ENCODE measurements at regions not wholly inside any gene's neighbourhood (a gene's known extent, or its start where the extent isn't known, plus 50 kb on each side); places are given as distances from the start of the nearest gene placed in this dataset.
"Not testable (repeated sequence)": the region's sequence is repeated elsewhere in the genome, so short reads cannot be mapped to it uniquely, and the experiment has no call there.

DNA sequence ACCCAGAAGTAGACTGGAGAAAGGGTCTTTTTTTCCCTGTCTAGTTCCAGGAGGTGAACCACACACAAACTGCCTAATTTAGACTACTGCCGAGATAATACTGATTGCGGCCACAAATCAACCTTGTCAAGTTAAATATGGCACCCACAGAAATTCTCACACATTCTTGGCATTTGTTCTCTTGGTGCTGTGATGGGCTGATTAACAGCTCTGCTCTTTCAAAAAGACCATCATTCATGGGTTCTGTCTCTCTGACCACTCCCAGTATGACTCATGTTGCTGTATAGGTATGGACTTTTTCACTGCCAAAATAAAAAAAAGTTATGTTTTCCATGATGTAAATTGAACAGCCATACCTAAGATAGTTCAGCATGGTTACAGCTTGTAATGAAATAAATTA is 1003.5 kb upstream of the LCORL start:
- no peak for DNase-seq (ENCODE audit: low read depth, low spot score)
- Mint-ChIP-seq H3K36me3 (ENCODE audit: low read depth) (peaks cover 5% of the 10 kb centered on the region), H3K4me1 (peaks cover 25% of the 10 kb centered on the region), H3K27ac (ENCODE audit: unreplicated experiment) (no peak overlapping the region), H3K4me3 (no peak overlapping the region), H3K27me3 (ENCODE audit: low read depth) (no peaks in the 10 kb centered on the region), H3K9me3 (peaks cover 9% of the 10 kb centered on the region)
- TF ChIP-seq, protein P1, sequence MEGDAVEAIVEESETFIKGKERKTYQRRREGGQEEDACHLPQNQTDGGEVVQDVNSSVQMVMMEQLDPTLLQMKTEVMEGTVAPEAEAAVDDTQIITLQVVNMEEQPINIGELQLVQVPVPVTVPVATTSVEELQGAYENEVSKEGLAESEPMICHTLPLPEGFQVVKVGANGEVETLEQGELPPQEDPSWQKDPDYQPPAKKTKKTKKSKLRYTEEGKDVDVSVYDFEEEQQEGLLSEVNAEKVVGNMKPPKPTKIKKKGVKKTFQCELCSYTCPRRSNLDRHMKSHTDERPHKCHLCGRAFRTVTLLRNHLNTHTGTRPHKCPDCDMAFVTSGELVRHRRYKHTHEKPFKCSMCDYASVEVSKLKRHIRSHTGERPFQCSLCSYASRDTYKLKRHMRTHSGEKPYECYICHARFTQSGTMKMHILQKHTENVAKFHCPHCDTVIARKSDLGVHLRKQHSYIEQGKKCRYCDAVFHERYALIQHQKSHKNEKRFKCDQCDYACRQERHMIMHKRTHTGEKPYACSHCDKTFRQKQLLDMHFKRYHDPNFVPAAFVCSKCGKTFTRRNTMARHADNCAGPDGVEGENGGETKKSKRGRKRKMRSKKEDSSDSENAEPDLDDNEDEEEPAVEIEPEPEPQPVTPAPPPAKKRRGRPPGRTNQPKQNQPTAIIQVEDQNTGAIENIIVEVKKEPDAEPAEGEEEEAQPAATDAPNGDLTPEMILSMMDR (conservative IDR thresholded peaks at IDR 0.05), result no peak

DNA sequence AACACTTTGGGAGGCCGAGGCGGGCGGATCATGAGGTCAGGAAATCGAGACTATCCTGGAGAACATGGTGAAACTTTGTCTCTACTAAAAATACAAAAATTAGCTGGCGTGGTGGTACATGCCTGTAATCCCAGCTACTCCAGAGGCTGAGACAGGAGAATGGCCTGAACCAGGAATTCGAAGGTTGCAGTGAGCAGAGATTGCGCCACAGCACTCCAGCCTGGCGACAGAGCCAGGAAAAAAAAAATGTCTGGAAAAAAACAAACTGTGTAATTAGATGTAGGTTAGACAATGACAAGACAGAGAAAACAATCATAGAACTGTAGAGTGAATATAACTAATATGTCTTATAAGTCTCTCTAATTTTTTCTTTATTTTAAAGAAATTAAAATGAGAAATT is 1002.5 kb upstream of the LCORL start:
- Mint-ChIP-seq H3K9me3 (peaks cover 9% of the 10 kb centered on the region), H3K27ac (ENCODE audit: unreplicated experiment) (no peak overlapping the region), H3K36me3 (ENCODE audit: low read depth) (peaks cover 4% of the 10 kb centered on the region), H3K4me1 (peaks cover 15% of the 10 kb centered on the region), H3K4me3 (no peak overlapping the region), H3K27me3 (ENCODE audit: low read depth) (no peaks in the 10 kb centered on the region)
- no peak for DNase-seq (ENCODE audit: low read depth, low spot score)
- TF ChIP-seq, protein P1 (conservative IDR thresholded peaks at IDR 0.05), result no peak

DNA sequence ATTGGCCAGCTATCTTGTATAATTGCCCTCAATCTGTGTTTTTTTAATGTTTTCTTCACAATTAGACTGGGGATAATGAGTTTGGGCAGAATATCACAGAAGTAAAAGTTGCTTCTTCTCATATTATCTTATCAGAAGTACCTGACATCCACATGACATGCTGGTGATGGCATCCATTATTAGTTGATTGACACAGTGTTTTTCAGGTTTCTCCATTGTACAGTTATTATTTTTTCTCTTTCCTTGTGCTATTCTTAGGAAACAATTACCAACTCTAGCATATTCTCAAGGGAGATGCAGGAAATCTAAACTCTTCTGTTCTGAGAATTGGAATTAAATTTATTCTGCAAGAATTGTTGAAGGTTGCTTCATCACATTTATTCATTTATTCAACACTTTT is 1000.1 kb upstream of the LCORL start:
- peaks cover 4% of the 10 kb centered on the region for H3K36me3 Mint-ChIP-seq (ENCODE audit: low read depth)
- TF ChIP-seq, protein P1 (conservative IDR thresholded peaks at IDR 0.05), result no peak
- no peak overlapping the region for H3K27ac Mint-ChIP-seq (ENCODE audit: unreplicated experiment)
- DNase-seq (ENCODE audit: low read depth, low spot score), result no peak
- no peak overlapping the region for H3K4me3 Mint-ChIP-seq
- peaks cover 12% of the 10 kb centered on the region for H3K4me1 Mint-ChIP-seq
- peaks cover 7% of the 10 kb centered on the region for H3K9me3 Mint-ChIP-seq
- H3K27me3 Mint-ChIP-seq (ENCODE audit: low read depth), result no peaks in the 10 kb centered on the region

- not testable (repeated sequence) for H3K36me3 Mint-ChIP-seq (ENCODE audit: low read depth); H3K4me1 Mint-ChIP-seq; H3K27me3 Mint-ChIP-seq (ENCODE audit: low read depth); H3K9me3 Mint-ChIP-seq; DNase-seq (ENCODE audit: low read depth, low spot score); H3K4me3 Mint-ChIP-seq; H3K27ac Mint-ChIP-seq (ENCODE audit: unreplicated experiment)
These were observed 995.0 kb upstream of the LCORL start for GRCh38 chr4:19016550-19016949.

DNA sequence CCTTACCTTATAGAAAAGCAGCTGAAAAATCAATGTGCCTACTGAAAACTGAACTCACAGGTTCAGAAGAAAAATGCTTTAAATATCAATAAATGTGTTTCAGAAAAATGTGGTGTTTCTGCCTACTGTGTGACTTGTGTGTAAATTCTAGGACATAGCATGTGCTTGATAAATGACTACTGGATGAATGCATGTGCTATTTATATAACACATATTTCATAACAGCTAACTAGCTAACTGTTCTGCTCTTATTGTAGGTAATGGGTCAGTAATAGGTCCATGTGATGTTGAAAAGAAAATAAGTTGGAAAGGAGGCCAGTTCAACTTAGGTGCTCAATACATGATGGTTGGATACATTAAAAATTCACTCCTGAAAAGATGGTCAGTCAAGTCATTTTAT is 993.0 kb upstream of the LCORL start:
- H3K4me3 Mint-ChIP-seq, result no peak overlapping the region
- no peak for DNase-seq (ENCODE audit: low read depth, low spot score)
- H3K4me1 Mint-ChIP-seq, result peaks cover 23% of the 10 kb centered on the region
- no peaks in the 10 kb centered on the region for H3K36me3 Mint-ChIP-seq (ENCODE audit: low read depth)
- TF ChIP-seq, protein P1 (conservative IDR thresholded peaks at IDR 0.05), result no peak
- no peaks in the 10 kb centered on the region for H3K9me3 Mint-ChIP-seq
- no peak overlapping the region for H3K27ac Mint-ChIP-seq (ENCODE audit: unreplicated experiment)
- H3K27me3 Mint-ChIP-seq (ENCODE audit: low read depth), result no peaks in the 10 kb centered on the region

- H3K4me1 Mint-ChIP-seq, result peaks cover 29% of the 10 kb centered on the region
- no peak for DNase-seq (ENCODE audit: low read depth, low spot score)
- H3K4me3 Mint-ChIP-seq, result no peak overlapping the region
- peaks cover 2% of the 10 kb centered on the region for H3K36me3 Mint-ChIP-seq (ENCODE audit: low read depth)
- H3K9me3 Mint-ChIP-seq, result no peaks in the 10 kb centered on the region
- no peak overlapping the region for H3K27ac Mint-ChIP-seq (ENCODE audit: unreplicated experiment)
- TF ChIP-seq, protein P1 (conservative IDR thresholded peaks at IDR 0.05), result no peak
- no peaks in the 10 kb centered on the region for H3K27me3 Mint-ChIP-seq (ENCODE audit: low read depth)
These were observed 989.2 kb upstream of the LCORL start for GRCh38 chr4:19010761-19011160.
